H1 (cell line): ENCODE measurements at regions not wholly inside any gene's neighbourhood (a gene's known extent, or its start where the extent isn't known, plus 50 kb on each side); places are given as distances from the start of the nearest gene placed in this dataset.

Source experiments
- CTCF ChIA-PET: fragments of 300-600 bp; sonication (Branson Sonifier 250); formaldehyde crosslinking; loops from one replicate; lab custom pipeline; 2021; ENCODE audit not compliant: partially characterized antibody; lab: Charles Lee
- POLR2A ChIA-PET: fragments of 300-600 bp; sonication (Branson Sonifier 250); formaldehyde crosslinking; loops from one replicate; lab custom pipeline; 2021; ENCODE audit warnings: inconsistent platforms; ENCODE audit not compliant: partially characterized antibody; lab: Charles Lee
- DNase-seq, 2 experiments: peaks; one replicate each; pipeline versions ENCODE4 v3.0.0 to v3.0.0-alpha.2; 2010 to 2022; ENCODE audit warnings: low spot score in 2 of 2, low read depth in 1 of 2, mixed read lengths in 1 of 2
- FAIRE-seq: peaks from 2 replicates; lab custom pipeline; 2011; peaks lifted over from hg19 to GRCh38; lab: Jason Lieb, UNC
- H2AFZ ChIP-seq: 2 replicates; pipeline ENCODE4 v1.8.1; 2012; ENCODE audit warnings: low read length, inconsistent platforms
- H2AK5ac ChIP-seq: 2 replicates; pipeline ENCODE4 v1.6.1; 2013; ENCODE audit warnings: low read depth, low read length
- H2BK120ac ChIP-seq: replicated peaks from 2 replicates; pipeline ENCODE3; 2013; ENCODE audit warnings: low read depth, low read length, inconsistent platforms
- H2BK12ac ChIP-seq: 2 replicates; pipeline ENCODE4 v1.6.1; 2013; ENCODE audit warnings: low read depth, low read length
- H2BK15ac ChIP-seq: 2 replicates; pipeline ENCODE4 v1.6.1; 2013; ENCODE audit warnings: low read length
- H2BK20ac ChIP-seq: 2 replicates; pipeline ENCODE4 v1.6.1; 2013; ENCODE audit warnings: low read length
- H2BK5ac ChIP-seq: 2 replicates; pipeline ENCODE4 v1.6.1; 2013; ENCODE audit warnings: low read depth, low read length
- H3K14ac ChIP-seq: 2 replicates; pipeline ENCODE4 v1.6.1; 2013; ENCODE audit warnings: inconsistent platforms; ENCODE audit not compliant: insufficient read length
- H3K18ac ChIP-seq: 2 replicates; pipeline ENCODE4 v1.6.1; 2013; ENCODE audit warnings: low read length; ENCODE audit errors: extremely low read depth
- H3K23ac ChIP-seq: 2 replicates; pipeline ENCODE4 v1.6.1; 2013; ENCODE audit warnings: inconsistent platforms; ENCODE audit not compliant: insufficient read length
- H3K23me2 ChIP-seq: 2 replicates; pipeline ENCODE4 v1.6.1; 2013; ENCODE audit warnings: low read depth, low read length
- H3K27ac ChIP-seq: 2 replicates; pipeline ENCODE4 v1.6.1; 2011; ENCODE audit warnings: low read depth, low read length, inconsistent platforms
- H3K27me3 ChIP-seq, 4 experiments: replicated peaks in 1 of 4; 1 replicate in 1 of 4; 2 replicates in 3 of 4; pipeline versions ENCODE4 v1.6.1 to v1.8.1; 2011 to 2013; ENCODE audit warnings: low read length in 3 of 4, mild to moderate bottlenecking in 3 of 4, inconsistent platforms in 2 of 4, mixed read lengths in 2 of 4, moderate library complexity in 1 of 4; ENCODE audit not compliant: control insufficient read depth in 3 of 4, insufficient read depth in 3 of 4; ENCODE audit errors: extremely low read depth in 1 of 4
- H3K36me3 ChIP-seq, 4 experiments: 2 replicates each; pipeline versions ENCODE4 v1.6.1 to v1.8.1; 2011 to 2013; ENCODE audit warnings: mild to moderate bottlenecking in 4 of 4, low read length in 3 of 4, moderate library complexity in 2 of 4, control low read depth in 1 of 4, inconsistent platforms in 1 of 4; ENCODE audit not compliant: insufficient read depth in 4 of 4, control insufficient read depth in 2 of 4
- H3K4ac ChIP-seq: replicated peaks from 2 replicates; pipeline ENCODE3; 2013; ENCODE audit warnings: low read length, low read depth, mixed read lengths, inconsistent platforms; ENCODE audit not compliant: insufficient read length
- H3K4me1 ChIP-seq, 4 experiments: replicated peaks in 1 of 4; 1 replicate in 1 of 4; 2 replicates in 3 of 4; pipeline versions ENCODE4 v1.6.1 to v1.8.1; 2011 to 2013; ENCODE audit warnings: low read length in 3 of 4, inconsistent platforms in 2 of 4, mixed read lengths in 1 of 4; ENCODE audit not compliant: insufficient read depth in 4 of 4, control insufficient read depth in 3 of 4
- H3K4me2 ChIP-seq, 2 experiments: 2 replicates each; pipeline versions ENCODE4 v1.6.1 to v1.8.1; 2011 to 2013; ENCODE audit warnings: low read depth in 2 of 2, low read length in 2 of 2, control low read depth in 1 of 2, inconsistent platforms in 1 of 2, mild to moderate bottlenecking in 1 of 2; ENCODE audit not compliant: insufficient read depth in 1 of 2
- H3K4me3 ChIP-seq, 4 experiments: fragments of 200-600, 300-600 bp in 1 of 4; sonication (generic), shearing (Covaris generic), sonication (Bioruptor Twin) in 1 of 4; 2 replicates each; pipeline versions ENCODE4 v1.5.1 to v1.8.1; 2011 to 2016; ENCODE audit warnings: low read length in 4 of 4, low read depth in 3 of 4, control low read depth in 2 of 4, inconsistent platforms in 2 of 4, mild to moderate bottlenecking in 2 of 4, mixed read lengths in 1 of 4, moderate library complexity in 1 of 4; ENCODE audit not compliant: insufficient read depth in 2 of 4; ENCODE audit errors: extremely low read depth in 1 of 4
- H3K56ac ChIP-seq: replicated peaks from 2 replicates; pipeline ENCODE3; 2013; ENCODE audit warnings: low read depth, mild to moderate bottlenecking, mixed read lengths, low read length, inconsistent platforms; ENCODE audit not compliant: insufficient read length
- H3K79me1 ChIP-seq: 2 replicates; pipeline ENCODE4 v1.6.1; 2013; ENCODE audit warnings: low read depth, low read length, control low read depth
- H3K79me2 ChIP-seq, 2 experiments: 2 replicates each; pipeline versions ENCODE4 v1.6.1 to v1.8.1; 2012 to 2013; ENCODE audit warnings: low read length in 2 of 2, mild to moderate bottlenecking in 2 of 2, inconsistent platforms in 1 of 2; ENCODE audit not compliant: insufficient read depth in 2 of 2, control insufficient read depth in 1 of 2
- H3K9ac ChIP-seq, 4 experiments: replicated peaks in 1 of 4; 1 replicate in 1 of 4; 2 replicates in 3 of 4; pipeline versions ENCODE4 v1.6.1 to v1.8.1; 2011 to 2013; ENCODE audit warnings: low read depth in 3 of 4, low read length in 3 of 4, control low read depth in 2 of 4, mild to moderate bottlenecking in 2 of 4, moderate library complexity in 2 of 4, inconsistent platforms in 1 of 4; ENCODE audit errors: extremely low read depth in 1 of 4
- H3K9me3 ChIP-seq, 2 experiments: 2 replicates each; pipeline versions ENCODE4 v1.6.1 to v1.8.1; 2012 to 2013; ENCODE audit warnings: mild to moderate bottlenecking in 2 of 2, moderate library complexity in 2 of 2, control low read depth in 1 of 2, inconsistent platforms in 1 of 2, low read depth in 1 of 2, low read length in 1 of 2, mixed read lengths in 1 of 2; ENCODE audit not compliant: insufficient read depth in 2 of 2
- H4K20me1 ChIP-seq, 2 experiments: replicated peaks in 1 of 2; 2 replicates each; pipeline versions ENCODE3 to v1.8.1; 2011 to 2013; ENCODE audit warnings: inconsistent platforms in 2 of 2, low read length in 2 of 2, mild to moderate bottlenecking in 1 of 2; ENCODE audit not compliant: insufficient read depth in 2 of 2, control insufficient read depth in 1 of 2
- H4K5ac ChIP-seq: 2 replicates; pipeline ENCODE4 v1.6.1; 2013; ENCODE audit warnings: low read length, low read depth, mixed read lengths, inconsistent platforms; ENCODE audit not compliant: insufficient read length
- H4K8ac ChIP-seq: 2 replicates; pipeline ENCODE4 v1.8.0; 2013; ENCODE audit warnings: mild to moderate bottlenecking, moderate library complexity, low read length, inconsistent platforms; ENCODE audit not compliant: insufficient read depth; ENCODE audit errors: extremely low read depth
- H4K91ac ChIP-seq: replicated peaks from 2 replicates; pipeline ENCODE3; 2013; ENCODE audit warnings: low read length, mixed read lengths, inconsistent platforms; ENCODE audit not compliant: insufficient read length
- ASH2L ChIP-seq: fragments of 200-600, 300-600 bp; sonication (generic); IDR thresholded peaks from one replicate; pipeline ENCODE4 v1.7.1; 2017; ENCODE audit warnings: low read length
- ATF2 ChIP-seq: IDR thresholded peaks from 2 replicates; pipeline ENCODE4 v1.6.1; 2012; ENCODE audit warnings: low read length, inconsistent platforms
- CEBPB ChIP-seq: IDR thresholded peaks from 2 replicates; pipeline ENCODE4 v1.6.1; 2012; ENCODE audit warnings: low read depth, low read length
- CHD1 ChIP-seq: IDR thresholded peaks from 2 replicates; pipeline ENCODE4 v1.6.1; 2012; ENCODE audit warnings: low read depth, low read length, improper control_type of control experiment
- CREB1 ChIP-seq: IDR thresholded peaks from 2 replicates; pipeline ENCODE4 v1.6.1; 2012; ENCODE audit warnings: inconsistent platforms
- EGR1 ChIP-seq: IDR thresholded peaks from 2 replicates; pipeline ENCODE4 v1.6.1; 2011; ENCODE audit warnings: low read depth, low read length, borderline replicate concordance
- FOSL1 ChIP-seq: IDR thresholded peaks from 2 replicates; pipeline ENCODE4 v1.6.1; 2011; ENCODE audit warnings: mild to moderate bottlenecking, low read depth, low read length, moderate library complexity; ENCODE audit not compliant: insufficient read depth
- HDAC6 ChIP-seq: IDR thresholded peaks from one replicate; pipeline ENCODE4 v1.7.1; 2012; ENCODE audit warnings: low read depth, mild to moderate bottlenecking, inconsistent platforms, low read length, moderate library complexity
- KDM5A ChIP-seq: fragments of 200-600 bp; IDR thresholded peaks from 2 replicates; pipeline ENCODE4 v1.7.1; 2012; ENCODE audit warnings: mild to moderate bottlenecking, low read length, inconsistent platforms, mixed read lengths
- RBBP5 ChIP-seq: IDR thresholded peaks from 2 replicates; pipeline ENCODE4 v1.7.1; 2012; ENCODE audit warnings: low read depth, mild to moderate bottlenecking, inconsistent platforms, low read length, moderate library complexity, borderline replicate concordance
- RXRA ChIP-seq: IDR thresholded peaks from 2 replicates; pipeline ENCODE4 v1.6.1; 2011; ENCODE audit warnings: low read depth, mild to moderate bottlenecking, low read length, moderate library complexity; ENCODE audit not compliant: insufficient read depth
- SP4 ChIP-seq: IDR thresholded peaks from 2 replicates; pipeline ENCODE4 v1.6.1; 2012; ENCODE audit warnings: low read length, inconsistent platforms
- TAF7 ChIP-seq: optimal IDR thresholded peaks from 2 replicates; pipeline ENCODE3; 2011; ENCODE audit warnings: low read depth, mild to moderate bottlenecking, inconsistent platforms, low read length, moderate library complexity, borderline replicate concordance
- WGBS, 2 experiments: shearing (Covaris generic) in 1 of 2; methylation state at CpG; one replicate each; pipeline versions ENCODE4 v1.1.6 to v1.1.7; 2013 to 2015; ENCODE audit warnings: low lambda C conversion rate in 2 of 2, mixed read lengths in 2 of 2, inconsistent platforms in 1 of 2, low coverage in 1 of 2, missing lambda C conversion rate in 1 of 2; ENCODE audit not compliant: insufficient replicate concordance in 2 of 2, insufficient coverage in 1 of 2, insufficient read length in 1 of 2; ENCODE audit errors: extremely low coverage in 1 of 2, missing lambda C conversion rate in 1 of 2; 5-methylcytosine and 5-hydroxymethylcytosine counted together

GRCh38 chr1:116258668-116259419 lies 114.2 kb upstream of the ATP1A1 start:
- FAIRE-seq (no peak), DNase-seq (no peak)
- H3K23me2 ChIP-seq, result no peaks in the 10 kb centered on the region
- ChIA-PET POLR2A (no interaction called here), CTCF (interaction anchor here (1.2 kb wide), 2 partner anchors 12 to 90 kb away, joined by 3 read pairs; no protein-coding TSS in a partner anchor)
- H3K79me2 ChIP-seq, result no peaks in the 10 kb centered on the region
- no peak overlapping the region for H3K18ac ChIP-seq
- WGBS, 2 experiments, result 89% methylated on average over 5 of the region's 5 CpGs; no CpG with 5 or more reads in 1 of the 2 experiments
- no peaks in the 10 kb centered on the region for H3K79me1 ChIP-seq
- H4K91ac ChIP-seq, result no peak overlapping the region
- H2BK20ac ChIP-seq, result no peak overlapping the region
- no peaks in the 10 kb centered on the region for H3K27me3 ChIP-seq
- peaks cover 0 to 7% (median 1%) of the 10 kb centered on the region in 4 experiments; a peak in 2 of 7 replicates for H3K4me1 ChIP-seq
- H3K27ac ChIP-seq, result no peak overlapping the region
- H3K4me3 ChIP-seq, result no peak overlapping the region
- H2BK5ac ChIP-seq, result no peak overlapping the region
- H3K56ac ChIP-seq, result no peak overlapping the region
- no peak overlapping the region for H4K5ac ChIP-seq
- H3K23ac ChIP-seq, result no peak overlapping the region
- no peak overlapping the region for H3K4me2 ChIP-seq
- no peak overlapping the region for H3K14ac ChIP-seq
- H3K4ac ChIP-seq, result no peak overlapping the region
- H2BK120ac ChIP-seq, result no peak overlapping the region
- no peaks in the 10 kb centered on the region for H3K36me3 ChIP-seq
- H2AFZ ChIP-seq, result no peak overlapping the region
- no peak overlapping the region for H2BK12ac ChIP-seq
- no peak overlapping the region for H4K8ac ChIP-seq
- H3K9me3 ChIP-seq, result no peaks in the 10 kb centered on the region
- H4K20me1 ChIP-seq, result no peaks in the 10 kb centered on the region
- no peak overlapping the region for H3K9ac ChIP-seq
- H2BK15ac ChIP-seq, result no peak overlapping the region
- no peak overlapping the region for H2AK5ac ChIP-seq
- TF ChIP-seq ASH2L (no peak), RBBP5 (no peak), RXRA (no peak), TAF7 (no peak), CHD1 (no peak), HDAC6 (no peak), CREB1 (no peak), CEBPB (no peak), ATF2 (no peak), KDM5A (no peak), EGR1 (no peak), FOSL1 (no peak), SP4 (no peak)
